Esophagus muscularis mucosa (tissue), 4 donors: ENCODE measurements at regions not wholly inside any gene's neighbourhood (a gene's known extent, or its start where the extent isn't known, plus 50 kb on each side); places are given as distances from the start of the nearest gene placed in this dataset.

Source experiments
- DNase-seq: peaks from one replicate; pipeline ENCODE4 v3.0.0-alpha.2; 2017; ENCODE audit errors: extremely low spot score
- H3K27ac ChIP-seq, 4 donors: fragments of 200-600 bp; sonication (generic); replicated peaks in 1 of 4; 1 replicate in 3 of 4; 2 replicates in 1 of 4; pipeline ENCODE4 v1.5.1; 2016 to 2019; ENCODE audit warnings: mild to moderate bottlenecking in 1 of 4
- H3K27me3 ChIP-seq, 4 donors: fragments of 200-600 bp; sonication (generic); one replicate each; pipeline versions ENCODE4 v1.5.1 to v1.6.0; 2016 to 2019
- H3K36me3 ChIP-seq, 4 donors: fragments of 200-600 bp; sonication (generic); one replicate each; pipeline ENCODE4 v1.5.1; 2016 to 2019
- H3K4me1 ChIP-seq, 4 donors: fragments of 200-600 bp; sonication (generic); one replicate each; pipeline ENCODE4 v1.5.1; 2016 to 2019
- H3K4me3 ChIP-seq, 4 donors: fragments of 200-600 bp; sonication (generic); 1 replicate in 2 of 4; 2 replicates in 2 of 4; pipeline ENCODE4 v1.5.1; 2016 to 2019; ENCODE audit warnings: mild to moderate bottlenecking in 4 of 4, moderate library complexity in 1 of 4
- H3K9me3 ChIP-seq, 4 donors: fragments of 200-600 bp; sonication (generic); 1 replicate in 3 of 4; 2 replicates in 1 of 4; pipeline ENCODE4 v1.5.1; 2016 to 2019
- CTCF ChIP-seq, 3 experiments: fragments of 200-600 bp in 2 of 3; fragments of 450-650 bp in 1 of 3; sonication (generic) in 2 of 3; IDR thresholded peaks; one replicate each; pipeline ENCODE4 v1.5.1; 2017 to 2019; ENCODE audit warnings: antibody characterized with exemption in 3 of 3, mild to moderate bottlenecking in 2 of 3, moderate library complexity in 1 of 3
- EP300 ChIP-seq: sonication (generic); formaldehyde crosslinking; IDR thresholded peaks from one replicate; pipeline ENCODE4 v1.6.1; 2017; ENCODE audit warnings: antibody characterized with exemption
- POLR2A ChIP-seq: fragments of 450-650 bp; IDR thresholded peaks from one replicate; pipeline ENCODE4 v1.6.1; 2017; ENCODE audit warnings: antibody characterized with exemption, moderate library complexity, mild to moderate bottlenecking, low read depth
- POLR2AphosphoS5 ChIP-seq, 2 donors: sonication (generic); formaldehyde crosslinking; IDR thresholded peaks; one replicate each; pipeline ENCODE4 v1.6.1; 2017; ENCODE audit warnings: antibody characterized with exemption in 2 of 2
- WGBS: methylation state at CpG from one replicate; pipeline ENCODE4 v1.1.5; 2018; 5-methylcytosine and 5-hydroxymethylcytosine counted together
- intact Hi-C: fragments of 100-400 bp; cut with DNase I; formaldehyde crosslinking; loops from one replicate; pipeline ENCODE4 v1.15.1; 2023

DNA sequence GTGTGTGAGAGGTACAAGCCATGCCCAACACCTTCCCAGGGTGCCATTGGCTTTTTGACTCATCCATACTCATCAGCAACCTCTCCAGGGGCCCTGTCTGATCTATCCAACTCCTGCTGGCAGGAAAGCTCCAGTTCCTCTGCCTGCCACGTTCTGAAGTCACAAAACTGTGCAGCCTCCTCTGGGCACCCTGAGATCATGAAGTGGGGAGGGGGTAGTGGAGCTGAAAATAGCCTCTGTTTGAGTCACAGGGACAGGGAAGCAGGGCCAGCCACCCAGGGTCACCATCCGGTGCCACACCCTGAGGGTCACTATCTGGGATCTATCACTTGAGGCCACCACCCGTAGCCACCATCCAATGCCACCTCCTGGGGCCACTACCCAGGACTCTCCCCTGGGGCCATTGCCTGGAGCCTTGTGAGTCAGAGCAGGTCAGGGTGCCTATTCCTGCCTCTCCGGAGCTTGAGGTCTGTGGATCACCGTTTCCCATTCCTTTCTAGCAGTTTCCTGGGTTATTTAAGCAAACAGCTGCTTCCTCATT, 172.1 kb downstream of the NUFIP1 start:
- Histone ChIP-seq H3K27ac (no peak overlapping the region), H3K4me3 (no peak overlapping the region), H3K9me3 (no peaks in the 10 kb centered on the region), H3K36me3 (no peaks in the 10 kb centered on the region), H3K27me3 (no peaks in the 10 kb centered on the region), H3K4me1 (peaks cover 0 to 10% (median 6%) of the 10 kb centered on the region in 4 donors)
- DNase-seq: no peak
- intact Hi-C loops: no loop called here
- TF ChIP-seq CTCF (IDR thresholded peaks at IDR 0.05) (no peak), POLR2AphosphoS5 (IDR thresholded peaks at IDR 0.05) (no peak), POLR2A (no peak), EP300 (no peak)
- WGBS: 90% methylated on average over 5 of the region's 5 CpGs

- Histone ChIP-seq H3K36me3 (no peaks in the 10 kb centered on the region), H3K9me3 (no peaks in the 10 kb centered on the region), H3K4me1 (peaks cover 0 to 10% (median 6%) of the 10 kb centered on the region in 4 donors), H3K27ac (no peak overlapping the region), H3K27me3 (no peaks in the 10 kb centered on the region), H3K4me3 (no peak overlapping the region)
- WGBS: 86% methylated on average over 1 of the region's 1 CpG
- TF ChIP-seq POLR2AphosphoS5 (IDR thresholded peaks at IDR 0.05) (no peak), CTCF (IDR thresholded peaks at IDR 0.05) (no peak), POLR2A (no peak)
- intact Hi-C loops: no loop called here
- no peak for DNase-seq
These were observed 172.6 kb downstream of the NUFIP1 start for GRCh38 chr13:44816701-44817100.

DNA sequence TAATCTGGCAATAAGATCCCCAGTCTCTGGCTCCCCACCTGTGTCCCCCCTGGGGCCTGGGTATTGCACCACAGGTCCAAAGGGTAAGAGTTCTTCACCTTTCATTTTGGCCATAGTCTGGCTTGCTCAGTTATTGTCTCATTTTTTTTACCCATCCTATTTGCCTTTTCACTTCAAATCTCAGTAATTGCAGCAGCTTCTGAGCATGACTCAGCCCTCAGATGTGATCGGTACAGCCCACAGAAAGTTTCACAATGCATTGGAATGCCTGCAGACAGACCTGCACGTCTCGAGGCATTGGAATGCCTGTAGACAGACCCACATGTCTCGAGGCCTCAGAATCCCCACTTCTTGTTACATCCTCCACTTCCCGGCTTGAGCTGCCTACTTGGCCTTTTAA, 173.6 kb downstream of the NUFIP1 start:
- DNase-seq: no peak
- no peaks in the 10 kb centered on the region for H3K36me3 ChIP-seq
- no peaks in the 10 kb centered on the region for H3K27me3 ChIP-seq
- intact Hi-C loops: no loop called here
- H3K9me3 ChIP-seq: no peaks in the 10 kb centered on the region
- no peak overlapping the region for H3K27ac ChIP-seq
- TF ChIP-seq CTCF (IDR thresholded peaks at IDR 0.05) (no peak), POLR2AphosphoS5 (IDR thresholded peaks at IDR 0.05) (peak; percentile 44 to 56)
- H3K4me3 ChIP-seq: no peak overlapping the region
- H3K4me1 ChIP-seq: peaks cover 0 to 10% (median 6%) of the 10 kb centered on the region in 4 donors
- WGBS: 60% methylated on average over 5 of the region's 5 CpGs

- H3K27me3 ChIP-seq: no peaks in the 10 kb centered on the region
- peaks cover 0 to 10% (median 6%) of the 10 kb centered on the region in 4 donors for H3K4me1 ChIP-seq
- intact Hi-C loops: no loop called here
- H3K36me3 ChIP-seq: no peaks in the 10 kb centered on the region
- TF ChIP-seq POLR2AphosphoS5 (IDR thresholded peaks at IDR 0.05): no peak
- no peak for TF ChIP-seq EP300
- no peak for TF ChIP-seq POLR2A
- no peak for TF ChIP-seq CTCF (IDR thresholded peaks at IDR 0.05)
- H3K9me3 ChIP-seq: no peaks in the 10 kb centered on the region
- no peak for DNase-seq
- H3K27ac ChIP-seq: no peak overlapping the region
- 89% methylated on average over 2 of the region's 2 CpGs for WGBS
- H3K4me3 ChIP-seq: no peak overlapping the region
These were observed 174.4 kb downstream of the NUFIP1 start for GRCh38 chr13:44814836-44815235.

DNA sequence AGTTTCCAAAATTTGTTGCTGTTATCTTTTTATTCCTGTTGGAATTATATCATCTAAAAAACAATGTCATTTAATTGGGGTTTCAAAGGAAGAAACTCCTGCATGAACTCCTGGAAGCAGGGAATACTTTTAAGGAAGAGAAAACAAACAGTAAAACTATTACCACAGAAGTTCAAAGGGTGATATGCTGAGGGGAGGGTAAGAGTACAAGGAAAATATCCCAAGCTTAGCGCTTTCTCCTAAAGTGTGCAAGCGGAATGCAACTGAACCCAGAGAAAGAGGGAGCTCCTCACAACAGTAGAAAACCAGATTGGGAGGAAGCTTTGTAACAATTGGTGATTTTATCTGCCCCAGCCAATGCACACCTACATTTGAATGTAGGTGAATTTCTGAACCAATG, 175.1 kb downstream of the NUFIP1 start:
- H3K36me3 ChIP-seq: no peaks in the 10 kb centered on the region
- no peak for DNase-seq
- intact Hi-C loops: no loop called here
- H3K27me3 ChIP-seq: no peaks in the 10 kb centered on the region
- no peak overlapping the region for H3K27ac ChIP-seq
- 100% methylated on average over 2 of the region's 2 CpGs for WGBS
- peaks cover 0 to 10% (median 6%) of the 10 kb centered on the region in 4 donors for H3K4me1 ChIP-seq
- no peaks in the 10 kb centered on the region for H3K9me3 ChIP-seq
- no peak overlapping the region for H3K4me3 ChIP-seq
- TF ChIP-seq CTCF (IDR thresholded peaks at IDR 0.05): no peak
- no peak for TF ChIP-seq POLR2AphosphoS5 (IDR thresholded peaks at IDR 0.05)
- no peak for TF ChIP-seq POLR2A
- no peak for TF ChIP-seq EP300
